Nephron progenitor cell (in vitro differentiated cells): ENCODE measurements at regions not wholly inside any gene's neighbourhood (a gene's known extent, or its start where the extent isn't known, plus 50 kb on each side); places are given as distances from the start of the nearest gene placed in this dataset.

Experiments
- DNase-seq: peaks from one replicate; pipeline ENCODE4 v3.0.0; 2021
- H3K27ac Mint-ChIP-seq: 2 replicates; pipeline ENCODE4 v1.8.0; 2021; ENCODE audit warnings: mild to moderate bottlenecking, moderate library complexity, mixed read lengths
- H3K27me3 Mint-ChIP-seq: 2 replicates; pipeline ENCODE4 v1.8.0; 2021; ENCODE audit warnings: mild to moderate bottlenecking, low read depth, mixed read lengths; ENCODE audit not compliant: poor library complexity
- H3K36me3 Mint-ChIP-seq: 2 replicates; pipeline ENCODE4 v1.8.0; 2021; ENCODE audit warnings: low read depth, mixed read lengths
- H3K4me1 Mint-ChIP-seq: 2 replicates; pipeline ENCODE4 v1.8.0; 2021; ENCODE audit warnings: mixed read lengths
- H3K4me3 Mint-ChIP-seq: 2 replicates; pipeline ENCODE4 v1.8.0; 2021; ENCODE audit warnings: mild to moderate bottlenecking, moderate library complexity, mixed read lengths
- H3K9me3 Mint-ChIP-seq: 2 replicates; pipeline ENCODE4 v1.8.0; 2021; ENCODE audit warnings: mild to moderate bottlenecking, moderate library complexity, mixed read lengths
- TF ChIP-seq, protein P1 (sequence below): fragments of 200-600 bp; sonication (generic); IDR thresholded peaks from 2 replicates; pipeline ENCODE4 v1.5.0; 2021; ENCODE audit warnings: antibody characterized with exemption

DNA sequence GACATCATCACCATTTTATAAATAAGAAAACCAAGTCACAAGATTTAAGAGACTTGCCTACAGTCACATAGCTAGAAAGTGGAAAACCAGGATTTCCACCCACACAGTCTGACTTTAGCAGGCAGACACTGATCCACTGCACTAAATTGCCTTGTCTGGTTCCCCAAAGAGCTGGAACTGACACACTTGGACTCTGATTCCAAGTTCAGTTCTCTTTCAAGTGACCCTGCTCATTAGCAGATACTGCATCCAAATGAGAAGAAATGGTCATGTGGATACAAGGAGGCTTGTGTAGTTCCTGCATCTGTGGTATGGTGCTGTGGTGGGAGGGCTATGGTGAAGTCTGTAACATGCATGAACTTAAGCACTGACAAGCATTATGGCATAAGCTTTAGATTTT is 180.1 kb upstream of the MKLN1 start:
- Mint-ChIP-seq H3K9me3 (peaks cover 8% of the 10 kb centered on the region), H3K27ac (no peak overlapping the region), H3K27me3 (peaks cover 9% of the 10 kb centered on the region), H3K4me3 (no peak overlapping the region), H3K4me1 (no peaks in the 10 kb centered on the region), H3K36me3 (no peaks in the 10 kb centered on the region)
- TF ChIP-seq, protein P1, sequence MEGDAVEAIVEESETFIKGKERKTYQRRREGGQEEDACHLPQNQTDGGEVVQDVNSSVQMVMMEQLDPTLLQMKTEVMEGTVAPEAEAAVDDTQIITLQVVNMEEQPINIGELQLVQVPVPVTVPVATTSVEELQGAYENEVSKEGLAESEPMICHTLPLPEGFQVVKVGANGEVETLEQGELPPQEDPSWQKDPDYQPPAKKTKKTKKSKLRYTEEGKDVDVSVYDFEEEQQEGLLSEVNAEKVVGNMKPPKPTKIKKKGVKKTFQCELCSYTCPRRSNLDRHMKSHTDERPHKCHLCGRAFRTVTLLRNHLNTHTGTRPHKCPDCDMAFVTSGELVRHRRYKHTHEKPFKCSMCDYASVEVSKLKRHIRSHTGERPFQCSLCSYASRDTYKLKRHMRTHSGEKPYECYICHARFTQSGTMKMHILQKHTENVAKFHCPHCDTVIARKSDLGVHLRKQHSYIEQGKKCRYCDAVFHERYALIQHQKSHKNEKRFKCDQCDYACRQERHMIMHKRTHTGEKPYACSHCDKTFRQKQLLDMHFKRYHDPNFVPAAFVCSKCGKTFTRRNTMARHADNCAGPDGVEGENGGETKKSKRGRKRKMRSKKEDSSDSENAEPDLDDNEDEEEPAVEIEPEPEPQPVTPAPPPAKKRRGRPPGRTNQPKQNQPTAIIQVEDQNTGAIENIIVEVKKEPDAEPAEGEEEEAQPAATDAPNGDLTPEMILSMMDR: no peak
- DNase-seq: no peak

GRCh38 chr7:131148258-131148657 is 179.4 kb upstream of the MKLN1 start:
- Mint-ChIP-seq H3K9me3 (peaks cover 3% of the 10 kb centered on the region), H3K36me3 (no peaks in the 10 kb centered on the region), H3K4me3 (no peak overlapping the region), H3K4me1 (no peaks in the 10 kb centered on the region), H3K27ac (no peak overlapping the region), H3K27me3 (peaks cover 9% of the 10 kb centered on the region)
- DNase-seq: no peak
- TF ChIP-seq, protein P1: no peak

DNA sequence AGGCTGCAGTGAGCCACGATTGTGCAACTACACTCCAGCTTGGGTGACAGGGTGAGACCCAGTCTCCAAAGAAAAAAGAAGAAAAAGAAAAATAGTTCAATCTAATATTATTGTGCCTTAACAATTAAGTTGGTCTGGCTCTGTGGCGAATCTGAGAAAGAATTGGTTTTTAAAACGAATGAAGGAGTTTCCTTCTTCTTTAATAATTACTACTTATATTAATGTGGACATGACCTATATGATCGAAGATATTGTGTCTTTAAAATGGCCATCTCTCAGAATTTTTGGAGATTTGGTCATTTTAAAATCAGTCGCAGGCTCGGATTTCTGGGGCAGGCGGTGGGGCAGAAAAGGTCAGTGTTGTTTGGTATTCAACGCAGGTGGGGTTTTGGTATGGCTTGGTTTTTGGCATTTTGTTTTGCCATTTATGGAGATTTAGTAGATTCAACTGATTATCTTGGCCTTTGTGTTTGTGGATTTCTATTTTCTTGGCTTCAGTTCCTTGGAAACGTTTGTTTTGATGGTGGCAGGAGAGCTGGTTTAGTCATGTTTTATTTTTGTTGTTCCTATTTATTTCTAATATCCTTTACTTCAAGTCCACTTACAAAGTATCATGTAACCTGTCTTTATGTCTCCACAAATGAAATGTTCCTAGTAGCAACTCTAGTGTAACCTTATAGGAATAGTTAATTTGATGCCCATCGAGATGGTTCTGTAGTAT is 178.8 kb upstream of the MKLN1 start:
- DNase-seq: no peak
- H3K27me3 Mint-ChIP-seq: peaks cover 9% of the 10 kb centered on the region
- H3K4me1 Mint-ChIP-seq: no peaks in the 10 kb centered on the region
- peaks cover 3% of the 10 kb centered on the region for H3K9me3 Mint-ChIP-seq
- H3K4me3 Mint-ChIP-seq: no peak overlapping the region
- TF ChIP-seq, protein P1: no peak
- H3K36me3 Mint-ChIP-seq: no peaks in the 10 kb centered on the region
- no peak overlapping the region for H3K27ac Mint-ChIP-seq

- no peak for DNase-seq
- no peaks in the 10 kb centered on the region for H3K36me3 Mint-ChIP-seq
- TF ChIP-seq, protein P1: no peak
- H3K27ac Mint-ChIP-seq: no peak overlapping the region
- H3K9me3 Mint-ChIP-seq: peaks cover 3% of the 10 kb centered on the region
- no peak overlapping the region for H3K4me3 Mint-ChIP-seq
- H3K27me3 Mint-ChIP-seq: peaks cover 9% of the 10 kb centered on the region
- H3K4me1 Mint-ChIP-seq: no peaks in the 10 kb centered on the region
Observed at GRCh38 chr7:131149429-131149773, 178.3 kb upstream of the MKLN1 start.

DNA sequence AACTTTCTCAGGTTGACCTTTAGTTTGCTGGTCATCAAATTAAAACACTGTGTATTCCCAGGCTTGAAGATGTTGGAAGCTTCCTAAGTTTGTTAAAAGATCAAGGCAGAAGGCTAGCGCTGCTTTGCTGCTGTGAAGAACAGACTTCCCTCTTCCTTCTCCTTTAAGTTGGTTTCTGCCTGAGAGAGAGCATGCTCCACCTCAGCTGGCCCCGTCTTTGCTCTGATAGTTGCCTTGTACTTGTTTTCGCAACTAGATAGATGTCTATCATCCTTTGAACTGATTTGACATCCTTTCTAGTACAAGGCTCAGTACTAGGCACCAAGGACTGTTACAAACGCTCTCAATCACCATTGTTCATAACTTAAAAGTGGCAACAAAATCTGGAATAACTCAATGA is 177.8 kb upstream of the MKLN1 start:
- peaks cover 2% of the 10 kb centered on the region for H3K9me3 Mint-ChIP-seq
- H3K4me3 Mint-ChIP-seq: no peak overlapping the region
- DNase-seq: no peak
- H3K27me3 Mint-ChIP-seq: peaks cover 9% of the 10 kb centered on the region
- no peaks in the 10 kb centered on the region for H3K36me3 Mint-ChIP-seq
- H3K4me1 Mint-ChIP-seq: no peaks in the 10 kb centered on the region
- no peak overlapping the region for H3K27ac Mint-ChIP-seq
- TF ChIP-seq, protein P1: no peak

DNA sequence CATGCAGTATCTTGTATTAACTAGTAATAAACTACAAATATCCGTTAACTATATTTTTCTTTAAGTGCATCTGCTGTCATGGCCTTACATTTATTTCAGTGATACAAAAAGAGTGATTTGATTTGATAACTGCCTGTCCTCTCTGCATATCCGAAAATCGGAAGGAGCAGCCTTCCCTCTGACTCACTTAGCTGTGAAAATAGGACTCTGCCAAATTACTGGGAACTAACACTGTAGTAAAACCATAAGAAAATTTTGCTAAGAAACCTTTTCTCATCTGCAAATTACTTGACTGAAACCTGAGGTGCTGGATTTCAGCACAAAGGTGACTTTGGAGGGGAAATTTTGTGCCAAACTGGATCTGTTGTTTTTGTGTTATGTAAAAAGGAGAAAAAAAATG is 176.6 kb upstream of the MKLN1 start:
- Mint-ChIP-seq H3K4me3 (no peak overlapping the region), H3K27me3 (peaks cover 3% of the 10 kb centered on the region), H3K4me1 (no peaks in the 10 kb centered on the region), H3K9me3 (no peaks in the 10 kb centered on the region), H3K27ac (no peak overlapping the region), H3K36me3 (no peaks in the 10 kb centered on the region)
- no peak for DNase-seq
- TF ChIP-seq, protein P1: no peak
